ENCODE measurements at regions not wholly inside any gene's neighbourhood (a gene's known extent, or its start where the extent isn't known, plus 50 kb on each side); places are given as distances from the start of the nearest gene placed in this dataset.

GRCh38 chr9:95741631-95742030 is 133.9 kb upstream of the ERCC6L2 start:
- H3K4me1 ChIP-seq, result no peaks in the 10 kb centered on the region
- TF ChIP-seq CTCF (IDR thresholded peaks at IDR 0.05), result no peak
- 19 to 42% (median 26%) methylated on average over 2 of the region's 2 CpGs for WGBS, 3 donors
- DNase-seq (no peak), ATAC-seq (no peak)
- no peaks in the 10 kb centered on the region for H3K9me3 ChIP-seq
- no peak overlapping the region for H3K27ac ChIP-seq
- H3K27me3 ChIP-seq (ENCODE audit: insufficient read depth in 3 of 3, low read length in 2 of 3), result no peaks in the 10 kb centered on the region
- H3K36me3 ChIP-seq (ENCODE audit: insufficient read depth in 1 of 2, low read depth in 1 of 2), result no peaks in the 10 kb centered on the region
- H3K4me3 ChIP-seq, result no peak overlapping the region
- intact Hi-C loops (cut with DNase I), result loop anchor here in 1 of 2 donors (10.0 kb wide), 1 partner anchor 113 kb away; no protein-coding TSS in a partner anchor

- intact Hi-C loops (cut with DNase I), result loop anchor here in 1 of 2 donors (10.0 kb wide), 1 partner anchor 114 kb away; no protein-coding TSS in a partner anchor
Observed at GRCh38 chr9:95740217-95741004, 135.1 kb upstream of the ERCC6L2 start.

GRCh38 chr9:95738438-95738837 is 137.1 kb upstream of the ERCC6L2 start:
- Histone ChIP-seq H3K27ac (no peak overlapping the region), H3K9me3 (no peaks in the 10 kb centered on the region), H3K4me1 (no peaks in the 10 kb centered on the region), H3K4me3 (no peak overlapping the region), H3K27me3 (ENCODE audit: insufficient read depth in 3 of 3, low read length in 2 of 3) (no peaks in the 10 kb centered on the region), H3K36me3 (ENCODE audit: insufficient read depth in 1 of 2, low read depth in 1 of 2) (no peaks in the 10 kb centered on the region)
- WGBS, 3 donors, result 73 to 87% (median 82%) methylated on average over 5 to 10 of the region's 10 CpGs
- intact Hi-C loops (cut with DNase I), result no loop called here
- TF ChIP-seq CTCF (IDR thresholded peaks at IDR 0.05), result no peak
- DNase-seq (no peak), ATAC-seq (no peak)

More at GRCh38 chr9:95740217-95741004, 135.1 kb upstream of the ERCC6L2 start:
- no peaks in the 10 kb centered on the region for H3K36me3 ChIP-seq (ENCODE audit: insufficient read depth in 1 of 2, low read depth in 1 of 2)
- no peak overlapping the region for H3K27ac ChIP-seq
- TF ChIP-seq CTCF (IDR thresholded peaks at IDR 0.05), result no peak
- no peaks in the 10 kb centered on the region for H3K4me1 ChIP-seq
- H3K9me3 ChIP-seq, result no peaks in the 10 kb centered on the region
- DNase-seq (no peak), ATAC-seq (no peak)
- no peak overlapping the region for H3K4me3 ChIP-seq
- 82 to 83% (median 82%) methylated on average over 11 of the region's 11 CpGs for WGBS, 3 donors
- no peaks in the 10 kb centered on the region for H3K27me3 ChIP-seq (ENCODE audit: insufficient read depth in 3 of 3, low read length in 2 of 3)

GRCh38 chr9:95736891-95737522 is 138.5 kb upstream of the ERCC6L2 start:
- ATAC-seq, result no peak
- Histone ChIP-seq H3K36me3 (ENCODE audit: insufficient read depth in 1 of 2, low read depth in 1 of 2) (no peaks in the 10 kb centered on the region), H3K27ac (no peak overlapping the region), H3K9me3 (no peaks in the 10 kb centered on the region), H3K4me1 (no peaks in the 10 kb centered on the region), H3K27me3 (ENCODE audit: insufficient read depth in 3 of 3, low read length in 2 of 3) (no peaks in the 10 kb centered on the region), H3K4me3 (no peak overlapping the region)
- WGBS, 3 donors, result 59 to 60% (median 60%) methylated on average over 15 of the region's 15 CpGs
- DNase-seq, result no peak
- intact Hi-C loops (cut with DNase I), result no loop called here
- no peak for TF ChIP-seq CTCF (IDR thresholded peaks at IDR 0.05)
